Effector memory CD8-positive, alpha-beta T cell (primary cell): ENCODE measurements at regions not wholly inside any gene's neighbourhood (a gene's known extent, or its start where the extent isn't known, plus 50 kb on each side); places are given as distances from the start of the nearest gene placed in this dataset.
"Not testable (repeated sequence)": the region's sequence is repeated elsewhere in the genome, so short reads cannot be mapped to it uniquely, and the experiment has no call there.

Experiments
- ATAC-seq: fragments of 150-1000 bp; cut with Tn5 transposase; replicated peaks from 2 replicates; pipeline ENCODE4 v1.10.0; 2021; ENCODE audit warnings: mild to moderate bottlenecking, moderate library complexity
- DNase-seq, 3 experiments: peaks; one replicate each; pipeline ENCODE4 v3.0.0; 2021
- H3K27ac Mint-ChIP-seq, 2 donors: one replicate each; pipeline ENCODE4 v1.8.0; 2022; ENCODE audit warnings: mild to moderate bottlenecking in 2 of 2, mixed read lengths in 2 of 2, moderate library complexity in 2 of 2
- H3K27me3 Mint-ChIP-seq, 2 donors: one replicate each; pipeline ENCODE4 v1.8.0; 2022; ENCODE audit warnings: mixed read lengths in 2 of 2
- H3K36me3 Mint-ChIP-seq: one replicate; pipeline ENCODE4 v1.8.0; 2022; ENCODE audit warnings: mild to moderate bottlenecking, moderate library complexity, mixed read lengths; ENCODE audit not compliant: insufficient read depth
- H3K4me1 Mint-ChIP-seq, 2 donors: one replicate each; pipeline ENCODE4 v1.8.0; 2022; ENCODE audit warnings: low read depth in 2 of 2, mixed read lengths in 2 of 2
- H3K4me3 Mint-ChIP-seq, 2 donors: one replicate each; pipeline ENCODE4 v1.8.0; 2022; ENCODE audit warnings: mild to moderate bottlenecking in 2 of 2, mixed read lengths in 2 of 2, moderate library complexity in 2 of 2
- H3K9me3 Mint-ChIP-seq, 2 donors: one replicate each; pipeline ENCODE4 v1.8.0; 2022; ENCODE audit warnings: mixed read lengths in 2 of 2

DNA sequence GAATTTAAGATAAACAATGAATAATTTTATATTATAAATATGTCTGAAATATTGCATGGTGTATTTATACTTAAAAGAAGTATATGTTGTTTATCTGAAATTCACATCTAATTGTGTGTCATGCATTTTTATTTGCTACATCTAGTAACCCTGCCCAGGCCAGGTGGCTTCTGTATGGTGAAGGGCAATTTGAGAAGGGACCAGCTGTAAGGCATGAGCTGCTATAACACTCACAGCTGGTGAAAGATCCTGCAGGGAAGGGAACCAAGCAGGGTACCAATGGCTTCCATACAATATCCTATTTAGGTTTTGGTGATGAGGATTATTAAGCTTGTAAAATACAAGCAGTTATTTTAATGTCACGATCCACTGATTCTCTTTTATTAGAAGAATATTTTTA, 921.8 kb upstream of the GJE1 start:
- Mint-ChIP-seq H3K9me3 (no peaks in the 10 kb centered on the region), H3K27ac (no peak overlapping the region), H3K4me1 (no peaks in the 10 kb centered on the region), H3K4me3 (no peak overlapping the region), H3K27me3 (peaks cover 0 to 8% of the 10 kb centered on the region in 2 donors), H3K36me3 (peaks cover 2% of the 10 kb centered on the region)
- no peak for ATAC-seq
- DNase-seq = no peak

DNA sequence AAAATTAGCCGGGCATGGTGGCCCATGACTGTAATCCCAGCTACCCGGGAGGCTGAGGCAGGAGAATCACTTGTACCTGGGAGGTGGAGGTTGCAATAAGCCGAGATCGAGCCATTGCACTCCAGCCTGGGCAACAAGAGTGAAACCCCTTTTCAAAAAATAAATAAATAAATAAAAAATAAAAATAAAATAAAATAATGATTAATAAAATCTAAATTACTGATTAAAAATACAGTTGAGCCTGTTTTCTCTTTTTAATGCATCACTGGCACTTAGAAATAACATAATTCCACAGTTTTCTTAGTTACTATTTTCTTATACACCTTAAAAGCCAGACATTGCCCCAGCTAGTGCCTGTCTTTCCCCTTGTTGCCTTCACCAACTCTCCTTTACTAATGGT, 922.8 kb upstream of the GJE1 start:
- ATAC-seq (no peak), DNase-seq (no peak)
- Mint-ChIP-seq H3K4me1 (no peaks in the 10 kb centered on the region), H3K36me3 (peaks cover 2% of the 10 kb centered on the region), H3K9me3 (no peaks in the 10 kb centered on the region), H3K4me3 (no peak overlapping the region), H3K27ac (no peak overlapping the region), H3K27me3 (peaks cover 0 to 8% of the 10 kb centered on the region in 2 donors)

DNA sequence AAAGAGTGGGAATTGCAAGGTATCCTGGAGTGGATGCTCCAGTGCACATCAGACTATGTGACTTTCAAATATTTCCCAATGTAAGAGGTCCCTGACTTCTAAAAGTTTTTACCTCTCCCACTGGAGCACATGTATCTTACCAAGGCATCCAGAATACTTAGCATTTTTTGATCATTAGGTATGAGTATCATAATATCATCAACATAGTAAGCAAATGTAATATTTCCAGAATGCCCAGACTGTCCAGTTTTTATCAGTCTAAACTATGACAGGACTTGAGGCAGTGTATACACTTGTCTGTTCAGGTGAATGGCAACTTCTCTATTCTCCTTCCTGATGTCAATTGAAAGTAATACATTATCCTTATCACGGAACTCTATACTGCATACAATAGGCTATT, 924.6 kb upstream of the GJE1 start:
- peaks cover 2% of the 10 kb centered on the region for H3K36me3 Mint-ChIP-seq
- no peak overlapping the region for H3K27ac Mint-ChIP-seq
- peaks cover 0 to 8% of the 10 kb centered on the region in 2 donors for H3K27me3 Mint-ChIP-seq
- no peaks in the 10 kb centered on the region for H3K9me3 Mint-ChIP-seq
- H3K4me3 Mint-ChIP-seq = no peak overlapping the region
- no peaks in the 10 kb centered on the region for H3K4me1 Mint-ChIP-seq
- DNase-seq = no peak
- ATAC-seq = no peak

DNA sequence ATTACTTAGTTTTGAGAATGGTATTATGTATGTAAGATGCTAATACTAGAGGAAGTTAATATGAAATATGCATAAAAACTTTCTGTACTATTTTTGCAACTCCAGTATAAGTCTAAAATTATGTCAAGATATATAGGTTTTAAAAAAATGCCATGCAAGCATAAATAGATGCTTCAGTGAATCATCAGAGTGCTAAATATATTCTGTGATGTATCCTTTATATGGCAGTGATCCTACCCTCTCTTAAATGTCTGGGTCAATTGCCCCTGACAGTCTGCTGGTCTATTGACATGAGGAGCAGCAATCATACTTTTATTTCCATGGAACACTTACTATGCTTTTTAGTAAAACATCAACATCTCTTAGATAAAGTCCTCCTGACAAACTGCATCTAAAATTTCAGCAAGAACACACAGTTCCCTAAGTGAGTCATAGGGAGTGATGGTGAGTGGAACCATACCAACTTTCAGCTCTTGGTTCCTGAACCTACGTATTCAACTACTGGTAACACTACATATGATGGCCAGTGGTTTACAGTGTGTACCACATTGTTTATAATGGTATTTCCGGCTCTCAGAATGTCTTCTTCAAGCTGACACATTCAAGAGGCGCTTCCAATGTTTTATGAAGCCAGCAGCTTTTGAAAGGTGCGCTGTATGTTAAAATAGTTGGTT, 928.7 kb upstream of the GJE1 start:
- no peak for ATAC-seq
- H3K27ac Mint-ChIP-seq = no peak overlapping the region
- no peaks in the 10 kb centered on the region for H3K9me3 Mint-ChIP-seq
- no peaks in the 10 kb centered on the region for H3K36me3 Mint-ChIP-seq
- no peak for DNase-seq
- no peak overlapping the region for H3K4me3 Mint-ChIP-seq
- no peaks in the 10 kb centered on the region for H3K27me3 Mint-ChIP-seq
- no peaks in the 10 kb centered on the region for H3K4me1 Mint-ChIP-seq

DNA sequence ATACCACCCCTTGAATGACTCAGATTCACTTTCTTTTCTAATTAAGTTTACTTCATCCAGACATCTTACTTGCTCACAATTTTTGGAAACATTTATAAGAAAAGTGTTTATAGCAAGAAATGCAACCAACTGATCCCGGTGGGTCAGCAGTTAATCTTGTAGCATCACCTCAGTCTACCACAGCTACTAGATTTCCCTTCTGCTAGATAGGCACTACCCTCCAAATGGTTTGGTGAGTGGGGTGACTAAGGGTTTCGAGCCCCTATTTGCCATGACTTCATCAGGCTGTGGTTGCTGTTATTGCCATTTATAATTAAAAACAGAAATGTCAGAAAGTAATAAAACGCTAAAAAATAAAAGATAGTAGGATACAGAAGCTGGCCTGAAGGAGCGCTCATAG, 930.1 kb upstream of the GJE1 start:
- no peaks in the 10 kb centered on the region for H3K9me3 Mint-ChIP-seq
- no peak for DNase-seq
- no peak overlapping the region for H3K4me3 Mint-ChIP-seq
- no peaks in the 10 kb centered on the region for H3K36me3 Mint-ChIP-seq
- no peak for ATAC-seq
- no peaks in the 10 kb centered on the region for H3K4me1 Mint-ChIP-seq
- H3K27ac Mint-ChIP-seq = no peak overlapping the region
- no peaks in the 10 kb centered on the region for H3K27me3 Mint-ChIP-seq

DNA sequence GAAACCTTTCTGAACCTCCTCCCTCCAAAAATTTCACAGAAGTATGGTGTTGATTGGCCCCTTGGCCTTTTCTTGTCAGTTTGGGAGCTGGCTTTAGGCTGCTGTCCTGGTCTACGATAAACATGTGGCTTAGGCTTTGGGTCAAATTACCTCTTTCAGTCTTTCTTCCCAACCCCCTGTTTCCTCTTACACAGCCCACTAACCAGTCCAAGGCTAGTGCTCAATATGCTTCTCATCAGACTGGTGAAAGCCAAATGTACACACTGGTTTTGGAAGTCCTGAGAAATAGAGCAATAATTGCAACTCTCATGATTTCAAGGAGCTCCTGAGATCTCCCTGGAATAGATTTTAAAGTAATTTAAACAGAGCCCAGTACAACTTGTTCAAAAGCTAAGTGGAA, 933.7 kb upstream of the GJE1 start:
- DNase-seq = no peak
- no peak overlapping the region for H3K27ac Mint-ChIP-seq
- H3K27me3 Mint-ChIP-seq = no peaks in the 10 kb centered on the region
- H3K36me3 Mint-ChIP-seq = no peaks in the 10 kb centered on the region
- H3K4me1 Mint-ChIP-seq = no peaks in the 10 kb centered on the region
- no peak overlapping the region for H3K4me3 Mint-ChIP-seq
- H3K9me3 Mint-ChIP-seq = no peaks in the 10 kb centered on the region
- ATAC-seq = no peak

DNA sequence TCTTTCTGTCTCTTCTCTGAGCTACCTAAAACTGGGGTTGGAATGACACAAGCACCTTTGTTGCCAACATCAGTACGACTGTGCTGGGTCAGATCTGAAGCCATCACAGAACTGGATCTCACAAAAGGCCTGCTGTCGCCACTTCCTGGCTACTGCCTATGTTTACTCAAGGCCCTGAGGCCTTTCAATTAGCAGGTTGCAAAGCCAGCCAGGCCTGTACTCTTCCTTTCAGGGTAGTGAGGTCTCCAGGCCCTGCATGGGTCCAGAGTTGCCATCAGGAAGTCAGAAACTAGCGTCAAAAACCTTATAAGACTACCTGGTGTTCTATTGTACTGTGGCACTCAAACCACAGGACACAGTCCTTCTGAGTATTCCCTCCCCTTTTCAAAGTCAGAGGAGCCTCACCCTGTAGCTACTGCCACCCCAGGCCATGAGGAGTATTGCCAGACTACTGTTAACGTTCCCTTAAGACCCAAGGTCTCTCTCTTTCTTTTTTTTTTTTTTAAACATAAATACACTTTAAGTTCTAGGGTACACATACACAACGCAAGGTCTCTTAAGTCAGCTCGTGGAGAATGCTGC, 937.4 kb upstream of the GJE1 start:
- DNase-seq = no peak

DNA sequence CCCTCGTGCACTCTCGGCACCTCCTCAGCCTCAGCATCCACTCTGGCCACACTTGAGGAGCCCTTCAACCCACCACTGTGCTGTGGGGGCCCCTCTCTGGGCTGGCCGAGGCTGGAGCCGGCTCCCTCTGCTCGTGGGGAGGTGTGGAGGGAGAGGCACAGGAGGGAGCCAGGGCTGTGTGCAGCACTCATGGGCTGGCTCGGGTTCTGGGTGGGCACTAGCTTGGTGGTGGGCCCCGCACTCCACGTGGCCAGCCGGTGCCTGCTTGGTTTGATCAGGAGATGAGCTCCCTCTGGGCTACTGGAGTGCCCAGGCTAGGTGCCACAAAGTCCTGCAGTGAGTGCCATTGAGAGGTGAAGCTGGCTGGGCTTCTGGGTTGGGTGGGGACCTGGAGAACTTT, 949.4 kb upstream of the GJE1 start:
- H3K36me3 Mint-ChIP-seq = no peaks in the 10 kb centered on the region
- H3K27me3 Mint-ChIP-seq = no peaks in the 10 kb centered on the region
- ATAC-seq (no peak), DNase-seq (no peak)
- H3K27ac Mint-ChIP-seq = no peak overlapping the region
- no peak overlapping the region for H3K4me3 Mint-ChIP-seq
- H3K4me1 Mint-ChIP-seq = no peaks in the 10 kb centered on the region
- H3K9me3 Mint-ChIP-seq = peaks cover 0 to 4% of the 10 kb centered on the region in 2 donors

More for the DNA sequence above, 937.4 kb upstream of the GJE1 start:
- Mint-ChIP-seq H3K36me3 (no peaks in the 10 kb centered on the region), H3K27me3 (no peaks in the 10 kb centered on the region), H3K9me3 (no peaks in the 10 kb centered on the region), H3K4me3 (no peak overlapping the region), H3K4me1 (no peaks in the 10 kb centered on the region), H3K27ac (no peak overlapping the region)
- ATAC-seq = no peak

DNA sequence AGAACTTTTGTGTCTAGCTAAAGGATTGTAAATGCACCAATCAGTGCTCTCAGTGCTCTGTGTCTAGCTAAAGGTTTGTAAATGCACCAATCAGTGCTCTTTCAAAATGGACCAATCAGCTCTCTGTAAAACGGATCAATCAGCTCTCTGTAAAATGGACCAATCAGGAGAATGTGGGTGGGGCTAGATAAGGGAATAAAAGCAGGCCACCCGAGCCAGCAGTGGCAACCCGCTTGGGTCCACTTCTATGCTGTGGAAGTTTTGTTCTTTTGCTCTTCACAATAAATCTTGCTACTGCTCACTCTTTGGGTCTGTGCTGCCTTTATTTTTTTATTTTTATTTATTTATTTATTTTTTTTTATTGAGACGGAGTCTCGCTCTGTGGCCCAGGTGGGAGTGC, 957.3 kb upstream of the GJE1 start:
- ATAC-seq, H3K36me3 Mint-ChIP-seq, H3K4me1 Mint-ChIP-seq, H3K27me3 Mint-ChIP-seq, DNase-seq, H3K9me3 Mint-ChIP-seq, H3K27ac Mint-ChIP-seq, H3K4me3 Mint-ChIP-seq: not testable (repeated sequence)

DNA sequence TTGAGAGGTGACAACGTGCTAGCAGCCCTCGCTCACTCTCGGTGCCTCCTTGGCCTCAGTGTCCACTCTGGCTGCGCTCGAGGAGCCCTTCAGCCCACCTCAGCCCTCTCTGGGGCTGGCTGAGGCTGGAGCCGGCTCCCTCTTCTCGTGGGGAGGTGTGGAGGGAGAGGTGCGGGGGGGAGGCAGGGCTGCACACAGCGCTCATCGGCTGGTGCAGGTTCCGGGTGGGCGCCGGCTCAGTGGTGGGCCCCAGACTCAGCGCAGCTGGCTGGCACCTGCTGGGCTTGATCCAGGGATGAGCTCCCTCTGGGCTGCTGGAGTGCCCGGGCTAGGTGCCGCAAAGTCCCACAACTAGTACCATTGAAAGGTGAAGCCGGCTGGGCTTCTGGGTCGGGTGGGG, 957.8 kb upstream of the GJE1 start:
- H3K36me3 Mint-ChIP-seq = no peaks in the 10 kb centered on the region
- no peak for DNase-seq
- ATAC-seq = no peak
- no peak overlapping the region for H3K4me3 Mint-ChIP-seq
- no peak overlapping the region for H3K27ac Mint-ChIP-seq
- no peaks in the 10 kb centered on the region for H3K9me3 Mint-ChIP-seq
- peaks cover 0 to 6% of the 10 kb centered on the region in 2 donors for H3K27me3 Mint-ChIP-seq
- H3K4me1 Mint-ChIP-seq = no peaks in the 10 kb centered on the region

DNA sequence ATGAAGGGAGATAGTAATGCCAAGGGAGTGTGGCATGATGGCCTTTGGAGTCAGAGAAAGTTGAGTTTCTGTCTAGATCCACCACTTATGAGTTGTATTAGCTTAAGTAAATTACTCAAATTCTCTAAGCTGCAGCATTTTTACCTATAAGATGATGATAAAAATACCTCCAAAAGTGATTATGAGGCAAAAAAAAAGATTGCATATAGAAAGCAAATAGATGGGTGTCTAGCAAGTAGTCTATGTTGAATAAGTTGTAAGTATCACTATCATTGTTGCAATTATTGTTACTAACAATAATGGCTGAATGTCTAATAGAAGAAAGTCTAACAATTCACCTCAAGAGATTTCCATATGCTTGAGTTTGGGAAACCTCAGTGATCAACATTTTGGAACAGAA, 959.2 kb upstream of the GJE1 start:
- no peaks in the 10 kb centered on the region for H3K9me3 Mint-ChIP-seq
- no peak for ATAC-seq

DNA sequence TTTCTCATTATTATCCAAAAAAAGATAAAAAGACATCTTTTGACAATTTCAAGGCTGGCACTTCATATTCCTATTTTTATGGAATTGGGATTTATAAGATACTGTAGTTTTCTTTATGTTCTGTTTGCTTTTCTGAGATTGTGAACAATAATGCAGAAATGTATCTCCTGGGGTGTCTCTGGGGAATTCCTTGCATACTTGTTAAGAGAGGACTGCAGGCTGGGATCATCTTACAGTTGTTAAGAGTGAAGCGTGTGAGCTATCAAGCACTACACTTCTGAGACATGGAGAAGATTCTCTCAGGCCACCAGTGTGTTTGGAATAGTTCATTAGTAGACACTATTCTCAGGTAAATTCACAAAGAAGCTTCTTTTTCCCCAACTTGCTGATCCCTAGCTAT, 963.3 kb upstream of the GJE1 start:
- DNase-seq = no peak
- Mint-ChIP-seq H3K36me3 (no peaks in the 10 kb centered on the region), H3K4me3 (no peak overlapping the region), H3K27me3 (peaks cover 0 to 6% of the 10 kb centered on the region in 2 donors), H3K27ac (no peak overlapping the region), H3K4me1 (no peaks in the 10 kb centered on the region), H3K9me3 (no peaks in the 10 kb centered on the region)
- ATAC-seq = no peak

More for the DNA sequence above, 959.2 kb upstream of the GJE1 start:
- Mint-ChIP-seq H3K4me1 (no peaks in the 10 kb centered on the region), H3K27me3 (peaks cover 0 to 6% of the 10 kb centered on the region in 2 donors), H3K27ac (no peak overlapping the region), H3K36me3 (no peaks in the 10 kb centered on the region), H3K4me3 (no peak overlapping the region)
- no peak for DNase-seq

DNA sequence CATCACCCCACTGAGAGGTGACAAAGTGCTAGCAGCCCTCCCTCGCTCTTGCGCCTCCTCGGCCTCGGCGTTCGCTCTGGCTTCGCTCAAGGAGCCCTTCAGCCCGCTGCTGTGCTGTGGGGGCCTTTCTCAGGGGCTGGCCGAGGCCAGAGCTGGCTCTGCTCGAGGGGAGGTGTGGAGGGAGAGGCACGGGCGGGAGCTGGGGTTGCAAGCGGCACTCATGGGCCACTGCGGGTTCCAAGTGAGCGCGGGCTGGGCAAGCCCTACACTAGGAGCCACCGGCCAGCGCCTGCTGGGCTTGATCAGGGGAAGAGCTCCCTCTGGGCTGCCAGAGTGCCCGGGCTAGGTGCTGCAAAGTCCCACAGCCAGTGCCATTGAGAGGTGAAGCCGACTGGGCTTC, 964.8 kb upstream of the GJE1 start:
- no peak overlapping the region for H3K4me3 Mint-ChIP-seq
- no peaks in the 10 kb centered on the region for H3K4me1 Mint-ChIP-seq
- H3K9me3 Mint-ChIP-seq = no peaks in the 10 kb centered on the region
- ATAC-seq = no peak
- peaks cover 0 to 13% of the 10 kb centered on the region in 2 donors for H3K27me3 Mint-ChIP-seq
- no peaks in the 10 kb centered on the region for H3K36me3 Mint-ChIP-seq
- no peak overlapping the region for H3K27ac Mint-ChIP-seq
- DNase-seq = no peak

DNA sequence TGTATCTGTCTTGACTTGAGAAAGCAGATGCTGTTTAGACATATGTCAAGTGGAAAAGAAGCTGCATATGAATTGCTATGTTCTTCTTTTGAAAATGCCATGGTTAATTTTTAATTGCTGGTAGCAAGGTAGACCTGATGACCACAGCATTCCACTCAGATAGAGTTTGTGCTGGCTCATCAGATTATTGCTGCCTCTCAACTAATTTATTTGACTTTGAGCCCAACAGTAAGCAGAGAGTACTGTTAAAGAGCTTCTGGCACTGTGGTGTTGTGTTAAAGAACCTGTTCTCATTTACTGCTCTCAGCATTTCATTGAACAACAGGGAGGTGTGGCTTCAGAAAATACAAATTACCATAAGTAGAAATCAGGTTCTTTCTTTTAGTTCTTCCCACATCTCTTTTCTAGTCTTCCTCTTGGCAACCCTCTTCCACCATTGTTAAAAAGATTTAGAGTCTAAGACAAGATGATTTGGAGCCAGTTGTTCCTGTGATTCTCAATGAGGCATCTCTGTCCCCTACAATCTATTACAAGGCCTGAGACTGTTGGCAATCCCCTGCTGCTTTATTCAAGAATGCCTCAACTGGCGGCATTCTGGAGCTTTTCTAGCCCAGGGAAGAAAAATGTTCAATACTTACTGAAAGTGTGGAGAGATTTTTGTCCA, 967.6 kb upstream of the GJE1 start:
- H3K9me3 Mint-ChIP-seq = no peaks in the 10 kb centered on the region
- no peaks in the 10 kb centered on the region for H3K4me1 Mint-ChIP-seq
- H3K36me3 Mint-ChIP-seq = no peaks in the 10 kb centered on the region
- no peak for ATAC-seq
- peaks cover 0 to 12% of the 10 kb centered on the region in 2 donors for H3K27me3 Mint-ChIP-seq
- DNase-seq = no peak
- no peak overlapping the region for H3K4me3 Mint-ChIP-seq
- no peak overlapping the region for H3K27ac Mint-ChIP-seq
